HG03097 (cell line): ENCODE measurements at regions not wholly inside any gene's neighbourhood (a gene's known extent, or its start where the extent isn't known, plus 50 kb on each side); places are given as distances from the start of the nearest gene placed in this dataset.
"Not testable (repeated sequence)": the region's sequence is repeated elsewhere in the genome, so short reads cannot be mapped to it uniquely, and the experiment has no call there.

Experiments
- ATAC-seq: cut with Tn5 transposase; IDR thresholded peaks from one replicate; pipeline ENCODE4 v1.9.1; 2021; ENCODE audit not compliant: unreplicated experiment, low FRiP score

DNA sequence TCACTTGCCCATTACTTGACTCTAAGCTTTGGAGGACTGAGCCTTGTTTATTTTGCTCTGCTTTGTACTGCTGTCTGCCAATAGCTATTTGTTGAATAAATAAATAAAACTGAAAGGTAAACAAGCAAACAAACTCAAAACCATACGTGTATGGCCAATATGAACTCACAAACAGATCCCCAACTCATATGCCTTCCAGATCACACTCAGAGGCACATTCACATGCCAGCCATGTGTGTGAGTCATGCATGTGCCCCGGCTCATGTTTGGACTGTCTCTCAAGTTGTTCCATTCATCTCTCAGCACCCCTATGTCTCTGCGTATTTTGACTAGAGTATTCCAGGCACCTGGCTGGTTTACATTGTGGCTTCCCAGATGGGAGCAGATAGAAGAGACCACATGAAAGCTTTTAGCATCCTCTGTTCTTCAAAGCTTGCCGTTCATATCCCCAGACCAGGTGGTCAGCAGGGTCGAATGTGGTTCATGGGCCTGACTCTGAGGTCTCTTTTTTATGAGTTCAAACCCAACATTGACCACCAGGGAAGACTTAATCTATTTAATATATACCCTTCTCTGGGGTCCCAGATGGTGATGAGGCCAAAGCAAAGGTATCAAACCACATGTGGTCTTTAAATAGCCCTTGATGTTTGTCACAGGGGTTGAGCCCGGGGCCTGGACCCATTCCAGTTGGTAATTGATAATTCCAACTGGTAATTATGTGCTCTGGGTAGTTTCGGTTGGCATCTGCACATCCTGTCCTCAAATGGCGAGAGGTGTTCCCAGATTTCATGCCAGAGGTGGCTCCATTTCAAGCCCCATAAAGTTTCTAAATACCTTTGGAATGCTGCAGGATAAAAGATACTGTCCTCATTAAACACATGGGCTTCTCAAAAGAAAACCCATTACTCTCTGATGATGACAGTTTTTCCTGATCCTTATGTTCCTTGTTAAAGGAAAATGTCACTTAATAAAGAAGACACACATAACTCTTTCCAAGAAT is 287.3 kb upstream of the MAF start:
- ATAC-seq = no peak

DNA sequence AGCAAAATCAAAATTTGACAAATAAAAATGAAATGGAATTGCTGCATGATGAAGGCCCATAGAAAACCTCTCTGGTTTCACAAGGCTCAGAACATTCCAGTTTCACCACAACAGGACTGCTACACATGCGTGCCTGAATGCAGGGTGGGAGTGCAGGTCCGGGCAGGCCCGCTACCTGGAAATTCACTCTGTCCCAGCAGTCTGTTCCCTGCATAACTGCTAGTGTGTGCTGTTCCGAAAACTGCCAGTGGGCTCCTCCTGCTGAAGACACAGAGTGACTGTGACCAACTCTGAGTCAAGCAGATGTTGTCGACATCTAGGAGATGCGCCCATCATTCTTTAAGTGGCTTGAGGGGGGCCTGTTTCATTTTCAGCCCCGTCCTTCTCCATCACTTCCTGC is 284.8 kb upstream of the MAF start:
- ATAC-seq = no peak

DNA sequence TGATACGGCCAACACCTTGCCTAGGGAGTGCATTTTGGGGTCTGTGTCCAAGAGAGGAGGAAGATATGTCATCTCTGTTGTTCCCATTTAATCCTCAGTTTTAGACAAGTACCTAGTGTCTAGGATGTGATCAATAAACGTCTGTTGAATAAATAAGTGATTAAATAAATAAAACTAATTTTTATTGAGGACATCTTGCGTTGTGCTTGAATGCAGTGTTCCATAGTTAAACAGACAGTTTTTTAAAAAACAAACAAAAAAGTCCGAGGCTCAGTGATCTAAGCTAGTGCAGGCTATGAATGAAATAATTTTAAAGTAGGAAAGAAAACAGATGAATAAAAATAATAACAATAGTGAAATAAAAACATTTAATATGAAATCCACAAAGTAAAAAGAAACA is 283.0 kb upstream of the MAF start:
- no peak for ATAC-seq

DNA sequence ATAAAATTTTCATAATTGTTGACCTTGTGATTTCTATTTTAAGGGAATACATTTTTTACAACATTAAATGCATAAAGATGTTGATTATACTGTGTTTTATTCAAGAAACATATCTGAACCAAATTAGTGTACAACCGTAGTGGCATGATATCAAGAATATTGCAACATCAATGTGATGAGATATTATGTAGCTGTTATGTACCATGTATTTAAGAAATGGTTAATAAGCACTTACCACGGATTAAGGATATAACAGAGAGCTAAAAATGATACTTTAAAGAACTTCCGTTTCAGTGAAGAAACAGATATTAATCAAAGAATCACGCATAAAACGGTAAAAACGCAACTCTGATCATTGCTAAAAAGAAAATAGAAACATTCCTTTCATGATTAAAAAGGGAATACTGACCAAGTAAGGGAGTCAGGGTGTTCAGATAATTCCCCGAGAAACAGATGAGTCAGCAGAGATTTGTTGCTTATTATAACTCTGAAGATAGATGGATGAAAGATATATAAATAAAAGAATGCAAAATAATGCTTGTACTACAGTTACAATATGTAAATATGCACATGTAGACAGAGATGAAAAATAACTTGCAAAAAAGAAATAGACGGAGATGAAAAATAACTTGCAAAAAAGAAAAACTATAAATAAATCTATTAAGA is 281.9 kb upstream of the MAF start:
- ATAC-seq = no peak

DNA sequence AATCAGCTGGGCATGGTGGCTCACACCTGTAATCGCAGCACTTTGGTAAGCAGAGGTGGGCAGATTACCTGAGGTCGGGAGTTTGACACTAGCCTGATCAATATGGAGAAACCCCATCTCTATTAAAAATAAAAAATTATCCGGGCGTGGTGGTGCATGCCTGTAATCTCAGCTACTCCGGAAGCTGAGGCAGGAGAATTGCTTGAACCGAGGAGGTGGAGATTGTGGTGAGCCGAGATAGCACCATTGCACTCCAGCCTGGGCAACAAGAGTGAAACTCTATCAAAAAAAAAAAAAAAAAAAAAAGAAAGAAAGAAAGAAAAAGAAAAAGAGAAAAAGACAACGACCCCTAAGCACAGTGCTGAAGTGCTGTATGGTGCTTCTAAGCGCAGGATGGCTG is 280.6 kb upstream of the MAF start:
- ATAC-seq = not testable (repeated sequence)

DNA sequence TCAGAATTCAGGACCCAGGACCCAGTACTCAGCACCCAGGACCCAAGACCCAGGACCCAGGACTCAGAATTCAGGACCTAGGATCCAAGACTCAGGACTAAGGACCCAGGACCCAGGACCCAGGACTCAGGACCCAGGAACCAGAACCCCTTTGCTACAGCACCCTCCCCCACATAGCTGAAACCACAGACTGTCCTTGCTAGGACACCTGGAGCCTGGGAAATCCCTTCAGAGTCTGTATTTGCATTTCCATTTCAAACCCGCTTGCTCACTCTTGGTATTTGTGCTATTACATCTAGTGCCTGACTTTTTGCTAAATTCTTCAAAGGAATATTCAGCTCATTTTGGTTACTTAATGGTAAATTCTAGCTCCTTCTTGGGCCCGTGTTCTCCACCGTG is 275.8 kb upstream of the MAF start:
- ATAC-seq = no peak

DNA sequence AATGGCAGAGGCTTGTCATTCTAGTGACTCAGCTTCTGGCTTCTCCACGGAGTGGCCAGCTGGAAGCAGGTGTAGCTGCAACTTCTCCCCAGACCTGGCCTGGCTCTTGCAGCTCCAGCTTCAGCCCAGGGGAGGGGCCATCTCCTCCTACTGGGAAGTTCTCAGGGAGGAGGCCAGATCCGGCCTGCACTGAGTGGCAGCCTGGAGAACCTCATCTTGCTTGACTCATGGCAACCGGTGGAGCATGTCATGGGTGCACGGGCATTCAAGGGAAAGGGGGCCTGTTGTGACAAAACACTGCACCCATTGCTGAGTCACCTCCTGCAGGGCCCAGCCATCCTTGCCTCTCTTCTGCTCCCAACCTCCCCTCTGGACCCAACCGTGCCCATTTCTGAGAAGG is 273.9 kb upstream of the MAF start:
- ATAC-seq = no peak

DNA sequence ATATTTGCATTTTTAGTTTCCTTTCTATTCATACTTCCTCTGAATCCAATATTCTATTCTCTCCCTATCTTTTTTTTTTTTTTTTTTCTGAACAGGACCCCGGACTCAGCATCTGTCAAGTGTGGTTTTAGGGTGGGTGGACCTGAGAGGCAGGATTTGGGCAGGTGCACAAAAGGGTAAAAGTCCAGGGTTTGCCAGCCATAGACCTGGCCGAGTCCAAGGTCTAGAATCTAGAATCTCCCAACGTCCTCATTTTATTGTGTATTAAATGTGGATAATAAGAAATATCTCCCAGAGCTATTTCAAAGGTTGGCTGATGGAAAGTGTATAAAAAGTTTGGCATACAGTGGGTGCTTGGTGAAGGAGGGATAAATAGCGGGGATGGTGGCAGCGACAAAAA is 273.3 kb upstream of the MAF start:
- ATAC-seq = no peak

DNA sequence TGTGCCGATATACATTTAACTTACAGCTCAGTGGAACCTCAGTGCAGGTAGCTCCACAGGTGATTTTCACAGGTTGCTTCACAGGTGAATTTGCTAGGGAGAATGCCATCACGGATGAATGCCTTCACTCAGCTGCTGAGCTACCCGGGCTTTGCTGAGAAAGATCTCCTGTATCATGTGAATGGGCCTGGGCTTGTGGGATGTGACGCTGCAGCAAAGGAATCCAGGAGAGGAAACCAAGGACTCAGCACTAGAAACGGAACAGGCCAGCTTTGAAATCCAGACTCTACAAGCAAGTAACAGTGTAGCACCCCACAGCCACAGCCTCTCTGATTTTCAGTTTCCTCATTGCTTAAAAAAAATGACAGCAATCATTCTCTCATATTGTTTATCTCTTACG is 271.4 kb upstream of the MAF start:
- ATAC-seq = no peak

DNA sequence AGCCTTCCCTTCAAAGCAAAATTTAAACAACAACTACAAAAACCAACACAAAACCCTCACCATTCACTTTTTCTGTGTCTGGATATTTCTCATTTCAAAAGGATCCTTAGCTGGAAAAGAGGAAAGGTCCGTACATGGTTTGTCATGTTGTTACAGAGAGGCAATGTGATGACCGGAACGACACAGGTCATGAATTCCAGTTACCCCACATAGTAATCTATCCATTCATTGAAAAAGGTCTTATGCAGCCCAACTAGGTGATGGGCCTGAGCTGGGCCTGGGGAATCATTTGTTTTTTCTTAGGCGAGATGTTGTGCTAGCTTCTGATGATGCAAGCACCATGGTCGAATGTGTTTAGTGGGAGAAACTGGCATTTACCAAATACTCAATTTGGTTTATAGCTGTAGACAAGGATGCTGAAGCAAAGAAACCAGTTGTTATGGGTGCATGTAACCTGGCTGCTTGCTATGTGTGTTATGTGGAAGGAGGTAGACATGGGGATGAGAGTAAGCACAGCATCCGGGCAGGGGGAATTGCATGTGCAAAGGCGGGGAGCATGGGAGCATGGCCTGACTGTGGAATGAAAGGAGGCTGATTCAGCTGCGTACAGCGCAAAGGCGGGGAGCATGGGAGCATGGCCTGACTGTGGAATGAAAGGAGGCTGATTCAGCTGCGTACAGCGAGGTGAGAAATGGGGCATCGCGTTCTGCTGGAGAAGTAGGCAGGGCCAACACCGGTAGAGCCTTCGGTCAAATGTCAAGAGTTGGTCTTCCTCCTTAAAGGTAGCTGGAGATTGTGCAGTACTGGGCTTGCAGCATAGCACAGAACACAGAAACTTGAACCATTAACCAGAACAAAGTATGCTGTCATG is 269.7 kb upstream of the MAF start:
- no peak for ATAC-seq

DNA sequence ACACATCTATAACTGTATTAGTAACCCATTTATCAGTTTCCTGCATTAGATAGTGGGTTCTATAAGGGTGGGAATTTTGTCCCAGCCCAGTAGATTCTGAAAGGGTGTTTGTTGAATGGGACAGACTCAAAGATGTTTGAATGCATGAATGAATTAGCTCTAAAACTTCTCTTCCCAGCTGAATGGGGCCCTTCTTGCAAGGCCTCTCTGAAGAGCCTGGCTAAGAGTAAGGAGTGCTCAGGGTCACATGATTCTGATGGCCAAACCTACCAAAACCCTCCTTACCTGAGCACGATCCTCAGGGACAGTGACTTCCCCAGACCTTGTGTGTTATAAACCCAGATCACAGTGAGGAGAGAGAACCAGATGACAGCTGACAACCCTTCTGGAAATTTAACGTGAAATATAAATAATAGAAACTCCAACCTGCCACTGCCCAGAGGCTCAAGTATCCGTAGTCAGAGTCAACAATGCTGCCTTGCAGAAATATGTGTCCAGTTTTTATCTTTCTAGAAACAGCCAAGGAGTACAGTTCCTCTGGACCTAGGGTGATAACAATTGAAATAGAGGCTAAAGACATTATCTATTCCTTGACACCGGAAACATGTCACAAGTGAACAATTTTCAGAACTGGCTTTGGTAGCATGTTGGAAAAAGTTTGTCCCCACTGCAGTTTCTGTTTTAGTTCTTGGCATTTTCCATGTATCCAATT is 268.9 kb upstream of the MAF start:
- no peak for ATAC-seq

DNA sequence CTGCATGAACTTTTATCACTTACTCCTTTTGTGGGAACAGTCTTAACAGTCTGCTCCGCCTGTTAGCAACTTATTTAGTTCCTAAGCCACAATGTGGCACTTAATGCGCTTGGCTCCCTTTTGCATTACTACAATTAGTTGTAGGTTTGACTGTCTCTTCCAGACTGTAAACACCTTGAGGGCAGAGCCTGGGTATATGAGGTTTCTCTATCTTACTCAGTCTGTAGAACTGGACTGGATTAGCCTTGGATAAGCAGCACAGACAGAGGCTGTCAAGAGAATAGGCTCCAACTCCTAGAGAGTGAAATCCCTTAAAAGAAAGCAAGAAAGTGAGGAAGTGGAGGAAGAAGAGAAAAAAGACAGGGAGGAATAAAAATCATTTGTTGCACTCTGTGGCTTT is 268.3 kb upstream of the MAF start:
- no peak for ATAC-seq

DNA sequence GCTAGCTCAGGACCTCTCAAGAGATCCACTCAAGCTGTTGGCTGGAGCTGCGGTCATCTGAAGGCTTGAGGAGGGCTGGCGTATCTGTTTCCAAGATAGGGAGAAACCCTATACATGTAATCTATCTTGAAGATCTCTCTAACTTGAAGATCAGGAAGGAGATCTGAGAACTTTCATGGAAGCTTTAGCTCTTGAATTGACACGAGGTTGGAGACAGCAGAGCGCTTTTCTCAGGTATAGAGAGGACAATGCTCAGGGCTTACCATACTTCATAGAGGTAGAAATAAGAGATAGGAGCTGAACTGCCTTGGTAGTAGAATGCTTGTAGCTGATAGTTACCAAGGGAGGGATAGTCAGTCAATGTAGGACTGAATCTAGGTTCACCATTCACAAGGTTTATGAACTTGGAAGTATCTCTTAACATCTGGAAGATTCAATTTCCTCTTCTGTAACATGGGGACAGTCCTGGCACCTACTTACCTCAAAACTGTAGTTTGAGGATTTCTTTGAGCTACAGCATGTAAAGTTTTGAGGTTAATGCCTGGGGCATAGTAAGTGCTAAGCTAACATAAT is 267.0 kb upstream of the MAF start:
- no peak for ATAC-seq

DNA sequence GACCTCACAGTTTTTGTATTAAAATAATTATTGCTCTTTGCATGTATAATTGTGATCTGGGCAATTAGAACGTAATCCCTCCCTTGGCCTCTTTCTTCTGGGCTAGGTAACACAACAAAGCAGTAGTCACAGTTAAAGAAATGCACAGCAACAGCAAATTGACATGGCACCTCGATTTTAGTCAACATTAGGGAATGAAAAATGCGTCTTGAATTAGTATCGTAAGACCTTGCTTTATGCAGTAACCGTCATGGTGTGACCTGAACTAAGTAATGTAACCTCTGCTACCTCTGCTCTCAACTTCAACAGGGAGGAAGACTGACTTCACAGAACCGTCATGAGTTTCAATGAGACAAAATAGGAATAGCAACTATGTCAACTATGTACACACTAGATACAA is 265.4 kb upstream of the MAF start:
- ATAC-seq = no peak

DNA sequence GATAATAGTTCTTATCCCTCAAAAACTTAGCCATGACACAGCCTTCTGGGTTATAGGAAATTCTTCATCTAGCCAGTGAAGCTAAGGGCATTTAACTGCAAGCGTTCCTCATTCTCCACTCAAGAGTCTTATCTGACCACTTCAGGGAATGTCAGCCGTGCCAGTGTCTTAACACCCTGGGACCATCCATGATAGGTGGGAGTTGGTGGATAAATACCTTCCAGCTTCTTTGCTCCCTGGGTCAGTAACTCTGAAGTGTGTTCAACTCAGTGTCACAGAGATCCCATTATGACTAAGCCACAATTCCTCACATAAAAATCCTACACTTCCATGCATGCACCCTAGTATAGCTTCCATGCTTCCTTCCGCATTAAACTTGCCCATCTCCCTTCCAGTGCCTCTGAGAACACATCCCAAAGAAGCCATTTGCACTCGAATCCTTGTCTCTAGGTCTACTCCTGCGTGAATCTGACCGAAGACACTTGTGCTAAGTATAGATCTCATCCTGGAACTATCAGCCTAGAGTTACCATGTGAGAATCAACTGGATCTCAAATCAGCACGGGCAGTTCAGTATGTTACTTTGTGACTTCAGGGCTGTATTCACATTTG is 264.3 kb upstream of the MAF start:
- no peak for ATAC-seq

DNA sequence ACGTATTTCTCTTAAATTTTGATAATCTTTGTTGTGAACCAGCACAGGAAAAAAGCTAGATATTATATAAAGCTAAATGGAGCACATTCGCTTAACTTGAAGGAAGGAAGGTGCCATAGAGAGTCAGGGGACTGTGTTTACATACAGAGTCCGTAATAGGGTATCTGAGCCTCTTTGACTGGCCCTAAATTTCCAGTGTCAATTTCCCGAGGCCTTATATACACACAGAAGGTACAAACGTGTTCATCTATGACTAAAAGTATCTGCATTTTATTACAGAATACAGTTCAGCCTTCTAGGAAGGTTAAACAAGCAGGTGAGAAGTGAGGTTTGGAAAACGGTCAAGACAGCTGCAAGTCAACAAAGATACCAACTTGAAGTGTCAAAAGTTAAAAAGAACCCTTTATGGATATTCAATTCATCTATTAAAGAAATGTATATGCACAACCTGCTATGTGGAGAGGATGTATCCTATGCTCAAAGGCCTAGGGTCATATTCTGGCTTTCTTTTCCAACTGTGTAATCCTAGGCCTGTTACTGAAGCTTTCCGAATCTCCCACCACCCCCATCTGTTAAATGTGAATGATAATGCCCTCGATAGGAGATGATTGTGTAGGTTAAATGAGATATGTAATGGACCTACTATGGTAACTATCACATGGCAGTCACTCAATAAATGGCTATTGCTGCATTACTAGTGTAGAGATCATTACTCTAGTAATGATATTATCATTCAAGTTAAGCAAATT is 263.7 kb upstream of the MAF start:
- ATAC-seq = no peak

DNA sequence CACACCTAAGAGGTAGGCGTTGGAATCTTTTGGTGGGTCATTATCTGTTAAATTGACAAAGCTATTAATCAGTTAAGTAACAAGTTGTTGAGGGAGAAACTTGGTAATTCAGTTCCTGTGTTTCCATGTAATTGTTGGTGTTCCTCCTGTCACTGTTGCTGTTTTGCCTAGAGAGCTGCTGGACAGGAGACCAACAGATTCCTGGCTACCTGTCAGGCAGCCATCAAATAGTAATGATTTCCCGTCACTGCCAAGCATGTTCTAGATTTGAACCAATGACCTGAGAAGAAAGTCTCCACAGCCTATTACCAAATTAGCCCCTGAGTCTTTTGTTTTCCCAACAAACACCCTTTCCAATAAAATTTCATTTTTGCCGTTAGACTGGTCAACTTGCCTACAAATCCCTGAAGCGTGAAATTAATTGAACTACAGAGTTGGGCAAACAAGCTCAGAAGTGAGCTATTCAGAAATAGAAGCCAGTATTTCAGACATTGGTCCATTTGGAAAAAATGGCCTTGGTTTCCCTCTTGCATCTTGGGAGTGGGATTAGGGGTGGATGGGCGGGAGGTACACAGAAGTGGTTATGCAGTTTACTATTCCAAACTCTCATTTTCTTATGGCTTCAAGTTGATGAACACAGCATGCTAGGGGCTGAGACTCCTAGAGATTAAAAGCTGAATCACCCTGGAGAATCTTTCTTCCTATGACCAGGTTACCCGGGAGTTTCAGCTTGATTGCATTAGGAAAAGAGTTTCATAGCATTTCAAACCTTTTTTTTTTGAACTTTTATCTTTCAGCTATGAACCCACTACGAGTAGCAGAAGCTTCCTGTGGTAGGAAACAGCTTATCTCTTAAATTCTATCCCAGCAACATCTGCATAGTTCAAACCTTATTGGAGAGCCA is 262.8 kb upstream of the MAF start:
- no peak for ATAC-seq

DNA sequence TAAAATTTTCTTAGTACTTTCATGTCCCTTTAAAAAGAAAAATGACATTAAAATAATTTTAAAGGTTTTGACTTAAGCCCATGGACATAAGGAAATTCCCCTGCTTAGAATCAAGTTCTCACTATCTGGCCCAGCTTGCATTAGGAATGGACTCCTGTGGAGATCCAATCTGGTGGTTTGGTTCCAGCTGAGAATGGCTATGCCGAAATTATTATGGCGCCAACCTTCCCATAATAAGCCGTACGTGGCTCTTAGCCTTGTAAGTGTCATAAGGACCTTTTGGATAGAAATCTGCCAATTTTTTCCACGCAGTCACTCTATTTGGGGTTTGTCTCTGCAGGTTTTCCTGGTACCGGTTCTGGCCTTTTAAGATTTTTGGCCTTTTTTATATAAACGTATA is 262.1 kb upstream of the MAF start:
- no peak for ATAC-seq
